ENCODE measurements at regions not wholly inside any gene's neighbourhood (a gene's known extent, or its start where the extent isn't known, plus 50 kb on each side); places are given as distances from the start of the nearest gene placed in this dataset.
"Not testable (repeated sequence)": the region's sequence is repeated elsewhere in the genome, so short reads cannot be mapped to it uniquely, and the experiment has no call there.

GRCh38 chr6:14476793-14477531 is 359.4 kb downstream of the CD83 start:
- Histone ChIP-seq H3K36me3 (ENCODE audit: control insufficient read depth, low read depth, low read length) (no peaks in the 10 kb centered on the region), H3K9me3 (ENCODE audit: control insufficient read depth, low read depth, low read length) (no peaks in the 10 kb centered on the region), H3K4me3 (ENCODE audit: low read length) (no peak overlapping the region), H3K4me1 (ENCODE audit: control insufficient read depth, low read depth, low read length) (no peaks in the 10 kb centered on the region), H3K9ac (ENCODE audit: low read length) (no peak overlapping the region), H3K27me3 (ENCODE audit: control insufficient read depth, insufficient read depth, low read length) (no peaks in the 10 kb centered on the region), H3K27ac (ENCODE audit: low read length) (no peak overlapping the region)

GRCh38 chr6:14477559-14477958 is 360.0 kb downstream of the CD83 start:
- no peaks in the 10 kb centered on the region for H3K27me3 ChIP-seq (ENCODE audit: control insufficient read depth, insufficient read depth, low read length)
- H3K4me3 ChIP-seq (ENCODE audit: low read length), result no peak overlapping the region
- H3K27ac ChIP-seq (ENCODE audit: low read length), result no peak overlapping the region
- H3K9ac ChIP-seq (ENCODE audit: low read length), result no peak overlapping the region
- H3K4me1 ChIP-seq (ENCODE audit: control insufficient read depth, low read depth, low read length), result no peaks in the 10 kb centered on the region
- no peaks in the 10 kb centered on the region for H3K36me3 ChIP-seq (ENCODE audit: control insufficient read depth, low read depth, low read length)
- no peaks in the 10 kb centered on the region for H3K9me3 ChIP-seq (ENCODE audit: control insufficient read depth, low read depth, low read length)

- Histone ChIP-seq H3K4me1 (ENCODE audit: control insufficient read depth, low read depth, low read length) (no peaks in the 10 kb centered on the region), H3K27ac (ENCODE audit: low read length) (no peak overlapping the region), H3K4me3 (ENCODE audit: low read length) (no peak overlapping the region), H3K36me3 (ENCODE audit: control insufficient read depth, low read depth, low read length) (no peaks in the 10 kb centered on the region), H3K27me3 (ENCODE audit: control insufficient read depth, insufficient read depth, low read length) (no peaks in the 10 kb centered on the region), H3K9me3 (ENCODE audit: control insufficient read depth, low read depth, low read length) (no peaks in the 10 kb centered on the region), H3K9ac (ENCODE audit: low read length) (no peak overlapping the region)
Measured at GRCh38 chr6:14478381-14479225, 361.0 kb downstream of the CD83 start.

- not testable (repeated sequence) for H3K4me3 ChIP-seq (ENCODE audit: low read length); H3K27me3 ChIP-seq (ENCODE audit: control insufficient read depth, insufficient read depth, low read length); H3K4me1 ChIP-seq (ENCODE audit: control insufficient read depth, low read depth, low read length); H3K9me3 ChIP-seq (ENCODE audit: control insufficient read depth, low read depth, low read length); H3K36me3 ChIP-seq (ENCODE audit: control insufficient read depth, low read depth, low read length); H3K27ac ChIP-seq (ENCODE audit: low read length); H3K9ac ChIP-seq (ENCODE audit: low read length)
Measured at GRCh38 chr6:14481946-14482345, 364.4 kb downstream of the CD83 start.

- Histone ChIP-seq H3K36me3 (ENCODE audit: control insufficient read depth, low read depth, low read length) (no peaks in the 10 kb centered on the region), H3K9ac (ENCODE audit: low read length) (no peak overlapping the region), H3K9me3 (ENCODE audit: control insufficient read depth, low read depth, low read length) (no peaks in the 10 kb centered on the region), H3K27me3 (ENCODE audit: control insufficient read depth, insufficient read depth, low read length) (no peaks in the 10 kb centered on the region), H3K4me1 (ENCODE audit: control insufficient read depth, low read depth, low read length) (no peaks in the 10 kb centered on the region), H3K4me3 (ENCODE audit: low read length) (no peak overlapping the region), H3K27ac (ENCODE audit: low read length) (no peak overlapping the region)
Measured at GRCh38 chr6:14487625-14488024, 370.1 kb downstream of the CD83 start.

- no peaks in the 10 kb centered on the region for H3K4me1 ChIP-seq (ENCODE audit: control insufficient read depth, low read depth, low read length)
- H3K9me3 ChIP-seq (ENCODE audit: control insufficient read depth, low read depth, low read length), result no peaks in the 10 kb centered on the region
- H3K27ac ChIP-seq (ENCODE audit: low read length), result no peak overlapping the region
- H3K9ac ChIP-seq (ENCODE audit: low read length), result no peak overlapping the region
- H3K36me3 ChIP-seq (ENCODE audit: control insufficient read depth, low read depth, low read length), result no peaks in the 10 kb centered on the region
- H3K27me3 ChIP-seq (ENCODE audit: control insufficient read depth, insufficient read depth, low read length), result no peaks in the 10 kb centered on the region
- H3K4me3 ChIP-seq (ENCODE audit: low read length), result no peak overlapping the region
Measured at GRCh38 chr6:14488180-14488579, 370.6 kb downstream of the CD83 start.

GRCh38 chr6:14489445-14489844 is 371.9 kb downstream of the CD83 start:
- no peaks in the 10 kb centered on the region for H3K36me3 ChIP-seq (ENCODE audit: control insufficient read depth, low read depth, low read length)
- H3K4me3 ChIP-seq (ENCODE audit: low read length), result no peak overlapping the region
- no peak overlapping the region for H3K9ac ChIP-seq (ENCODE audit: low read length)
- H3K4me1 ChIP-seq (ENCODE audit: control insufficient read depth, low read depth, low read length), result no peaks in the 10 kb centered on the region
- H3K9me3 ChIP-seq (ENCODE audit: control insufficient read depth, low read depth, low read length), result no peaks in the 10 kb centered on the region
- no peak overlapping the region for H3K27ac ChIP-seq (ENCODE audit: low read length)
- no peaks in the 10 kb centered on the region for H3K27me3 ChIP-seq (ENCODE audit: control insufficient read depth, insufficient read depth, low read length)

GRCh38 chr6:14498748-14499147 is 381.2 kb downstream of the CD83 start:
- Histone ChIP-seq H3K27ac (ENCODE audit: low read length) (no peak overlapping the region), H3K9ac (ENCODE audit: low read length) (no peak overlapping the region), H3K9me3 (ENCODE audit: control insufficient read depth, low read depth, low read length) (peaks cover 5% of the 10 kb centered on the region), H3K27me3 (ENCODE audit: control insufficient read depth, insufficient read depth, low read length) (no peaks in the 10 kb centered on the region), H3K4me1 (ENCODE audit: control insufficient read depth, low read depth, low read length) (peaks cover 6% of the 10 kb centered on the region), H3K36me3 (ENCODE audit: control insufficient read depth, low read depth, low read length) (no peaks in the 10 kb centered on the region), H3K4me3 (ENCODE audit: low read length) (no peak overlapping the region)

GRCh38 chr6:14499309-14499708 is 381.7 kb downstream of the CD83 start:
- H3K9ac ChIP-seq (ENCODE audit: low read length), result no peak overlapping the region
- peaks cover 5% of the 10 kb centered on the region for H3K9me3 ChIP-seq (ENCODE audit: control insufficient read depth, low read depth, low read length)
- no peaks in the 10 kb centered on the region for H3K36me3 ChIP-seq (ENCODE audit: control insufficient read depth, low read depth, low read length)
- H3K4me3 ChIP-seq (ENCODE audit: low read length), result no peak overlapping the region
- no peaks in the 10 kb centered on the region for H3K27me3 ChIP-seq (ENCODE audit: control insufficient read depth, insufficient read depth, low read length)
- H3K27ac ChIP-seq (ENCODE audit: low read length), result no peak overlapping the region
- H3K4me1 ChIP-seq (ENCODE audit: control insufficient read depth, low read depth, low read length), result peaks cover 6% of the 10 kb centered on the region

- Histone ChIP-seq H3K4me3 (ENCODE audit: low read length) (no peak overlapping the region), H3K4me1 (ENCODE audit: control insufficient read depth, low read depth, low read length) (peaks cover 6% of the 10 kb centered on the region), H3K9ac (ENCODE audit: low read length) (no peak overlapping the region), H3K27me3 (ENCODE audit: control insufficient read depth, insufficient read depth, low read length) (no peaks in the 10 kb centered on the region), H3K27ac (ENCODE audit: low read length) (no peak overlapping the region), H3K36me3 (ENCODE audit: control insufficient read depth, low read depth, low read length) (no peaks in the 10 kb centered on the region), H3K9me3 (ENCODE audit: control insufficient read depth, low read depth, low read length) (peaks cover 5% of the 10 kb centered on the region)
Measured at GRCh38 chr6:14499841-14500240, 382.3 kb downstream of the CD83 start.

GRCh38 chr6:14500809-14501208 is 383.2 kb downstream of the CD83 start:
- H3K27me3 ChIP-seq (ENCODE audit: control insufficient read depth, insufficient read depth, low read length), result no peaks in the 10 kb centered on the region
- no peak overlapping the region for H3K9ac ChIP-seq (ENCODE audit: low read length)
- H3K36me3 ChIP-seq (ENCODE audit: control insufficient read depth, low read depth, low read length), result no peaks in the 10 kb centered on the region
- peaks cover 6% of the 10 kb centered on the region for H3K4me1 ChIP-seq (ENCODE audit: control insufficient read depth, low read depth, low read length)
- H3K4me3 ChIP-seq (ENCODE audit: low read length), result no peak overlapping the region
- H3K27ac ChIP-seq (ENCODE audit: low read length), result no peak overlapping the region
- peaks cover 5% of the 10 kb centered on the region for H3K9me3 ChIP-seq (ENCODE audit: control insufficient read depth, low read depth, low read length)

- Histone ChIP-seq H3K4me3 (ENCODE audit: low read length) (no peak overlapping the region), H3K36me3 (ENCODE audit: control insufficient read depth, low read depth, low read length) (no peaks in the 10 kb centered on the region)
Measured at GRCh38 chr6:14501240-14501639, 383.7 kb downstream of the CD83 start.

More at GRCh38 chr6:14501240-14501639, 383.7 kb downstream of the CD83 start:
- Histone ChIP-seq H3K27ac (ENCODE audit: low read length) (no peak overlapping the region), H3K9me3 (ENCODE audit: control insufficient read depth, low read depth, low read length) (peaks cover 1% of the 10 kb centered on the region), H3K9ac (ENCODE audit: low read length) (no peak overlapping the region), H3K4me1 (ENCODE audit: control insufficient read depth, low read depth, low read length) (peaks cover 6% of the 10 kb centered on the region), H3K27me3 (ENCODE audit: control insufficient read depth, insufficient read depth, low read length) (no peaks in the 10 kb centered on the region)

All from iPS-18a (cell line).